Stimulated activated CD4-positive, alpha-beta T cell treated with anti-CD3 and anti-CD28 coated beads, TNF-alpha, amount 100 ng/mL, for 48 hours (primary cell): ENCODE measurements at regions not wholly inside any gene's neighbourhood (a gene's known extent, or its start where the extent isn't known, plus 50 kb on each side); places are given as distances from the start of the nearest gene placed in this dataset.
"Not testable (repeated sequence)": the region's sequence is repeated elsewhere in the genome, so short reads cannot be mapped to it uniquely, and the experiment has no call there.

Experiments used
- DNase-seq, 3 donors: peaks; one replicate each; pipeline ENCODE4 v3.0.0-alpha.2; 2020; ENCODE audit warnings: low read depth in 3 of 3

- not testable (repeated sequence) for DNase-seq
Measured at GRCh38 chr1:146715054-146715453, 223.1 kb upstream of the NBPF12 start.

GRCh38 chr1:146710838-146711521 lies 227.1 kb upstream of the NBPF12 start:
- not testable (repeated sequence) for DNase-seq

GRCh38 chr1:146709302-146709701 lies 228.8 kb upstream of the NBPF12 start:
- DNase-seq = not testable (repeated sequence)

GRCh38 chr1:146704162-146704724 lies 233.9 kb upstream of the NBPF12 start:
- not testable (repeated sequence) for DNase-seq

GRCh38 chr1:146701320-146701719 lies 236.8 kb upstream of the NBPF12 start:
- not testable (repeated sequence) for DNase-seq

- DNase-seq = not testable (repeated sequence)
Measured at GRCh38 chr1:146695388-146695787, 242.7 kb upstream of the NBPF12 start.

GRCh38 chr1:146691798-146692197 lies 246.3 kb upstream of the NBPF12 start:
- not testable (repeated sequence) for DNase-seq

- not testable (repeated sequence) for DNase-seq
Measured at GRCh38 chr1:146688893-146689292, 249.2 kb upstream of the NBPF12 start.

GRCh38 chr1:146686777-146687366 lies 251.3 kb upstream of the NBPF12 start:
- DNase-seq = not testable (repeated sequence)

- not testable (repeated sequence) for DNase-seq
Measured at GRCh38 chr1:146683126-146683429, 255.0 kb upstream of the NBPF12 start.

GRCh38 chr1:146682227-146683125 lies 255.6 kb upstream of the NBPF12 start:
- not testable (repeated sequence) for DNase-seq

GRCh38 chr1:146673729-146674299 lies 264.3 kb upstream of the NBPF12 start:
- DNase-seq = not testable (repeated sequence)

GRCh38 chr1:146672608-146673007 lies 265.5 kb upstream of the NBPF12 start:
- DNase-seq = not testable (repeated sequence)

- not testable (repeated sequence) for DNase-seq
Measured at GRCh38 chr1:146671588-146671987, 266.5 kb upstream of the NBPF12 start.

GRCh38 chr1:146670832-146671566 lies 267.1 kb upstream of the NBPF12 start:
- not testable (repeated sequence) for DNase-seq

- DNase-seq = not testable (repeated sequence)
Measured at GRCh38 chr1:146666275-146666674, 271.8 kb upstream of the NBPF12 start.

- not testable (repeated sequence) for DNase-seq
Measured at GRCh38 chr1:146660242-146660641, 277.9 kb upstream of the NBPF12 start.

- DNase-seq = not testable (repeated sequence)
Measured at GRCh38 chr1:146656356-146657060, 281.6 kb upstream of the NBPF12 start.

GRCh38 chr1:146654763-146655162 lies 283.4 kb upstream of the NBPF12 start:
- DNase-seq = not testable (repeated sequence)

GRCh38 chr1:146645978-146646604 lies 292.0 kb upstream of the NBPF12 start:
- not testable (repeated sequence) for DNase-seq
